ENCODE measurements at regions not wholly inside any gene's neighbourhood (a gene's known extent, or its start where the extent isn't known, plus 50 kb on each side); places are given as distances from the start of the nearest gene placed in this dataset.

- no peak for DNase-seq (ENCODE audit: low spot score)
These were observed 49.8 kb upstream of the PDZD8 start for GRCh38 chr10:117424883-117425649.
